ENCODE measurements at regions not wholly inside any gene's neighbourhood (a gene's known extent, or its start where the extent isn't known, plus 50 kb on each side); places are given as distances from the start of the nearest gene placed in this dataset.

DNA sequence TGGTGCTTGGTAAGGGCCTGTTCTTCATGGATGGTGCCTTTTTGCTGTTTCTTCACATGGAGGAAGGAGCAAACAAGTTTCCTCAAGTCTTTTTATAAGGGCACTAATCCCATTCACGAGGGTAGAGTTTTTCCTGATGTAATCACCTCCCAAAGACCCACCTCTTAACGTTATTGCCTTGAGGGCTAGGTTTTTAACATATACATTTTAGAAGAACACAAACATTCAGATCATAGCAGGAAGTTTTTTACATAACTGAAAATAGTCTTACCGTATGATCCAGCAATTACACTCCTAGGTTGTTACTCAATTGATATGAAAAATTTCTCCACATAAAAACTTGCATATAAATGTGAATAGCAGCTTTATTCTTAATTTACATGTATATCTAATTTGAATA, 976.3 kb downstream of the DSC3 start:
- ATAC-seq, result no peak
- Histone ChIP-seq H3K27ac (ENCODE audit: low read depth, low read length) (no peak overlapping the region), H3K4me3 (ENCODE audit: low read length) (no peak overlapping the region), H3K9me3 (ENCODE audit: control insufficient read depth in 2 of 3, low read length in 3 of 3) (peaks cover 0 to 4% (median 0%) of the 10 kb centered on the region in 3 experiments), H3K36me3 (ENCODE audit: control insufficient read depth in 2 of 3, insufficient read depth in 3 of 3, low read length in 3 of 3) (no peaks in the 10 kb centered on the region), H3K4me1 (ENCODE audit: control insufficient read depth in 2 of 2, insufficient read depth in 2 of 2, low read length in 2 of 2) (no peaks in the 10 kb centered on the region), H3K27me3 (ENCODE audit: control insufficient read depth in 2 of 2, insufficient read depth in 2 of 2, low read length in 2 of 2) (no peaks in the 10 kb centered on the region)
- peaks cover 0 to 34% (median 9%) of the 10 kb centered on the region in 11 donors for H3K9me3 Mint-ChIP-seq
- POLR2A ChIA-PET, result no interaction called here
- no peaks in the 10 kb centered on the region for H3K27me3 Mint-ChIP-seq
- H3K4me3 Mint-ChIP-seq, result no peak overlapping the region
- intact Hi-C loops (cut with micrococcal nuclease), result no loop called here
- H3K27ac Mint-ChIP-seq, result no peak overlapping the region
- H3K4me1 Mint-ChIP-seq, result no peaks in the 10 kb centered on the region
- DNase-seq, result no peak
- peaks cover 0 to 3% (median 0%) of the 10 kb centered on the region in 5 donors for H3K36me3 Mint-ChIP-seq
- CTCF ChIA-PET, result no interaction called here

DNA sequence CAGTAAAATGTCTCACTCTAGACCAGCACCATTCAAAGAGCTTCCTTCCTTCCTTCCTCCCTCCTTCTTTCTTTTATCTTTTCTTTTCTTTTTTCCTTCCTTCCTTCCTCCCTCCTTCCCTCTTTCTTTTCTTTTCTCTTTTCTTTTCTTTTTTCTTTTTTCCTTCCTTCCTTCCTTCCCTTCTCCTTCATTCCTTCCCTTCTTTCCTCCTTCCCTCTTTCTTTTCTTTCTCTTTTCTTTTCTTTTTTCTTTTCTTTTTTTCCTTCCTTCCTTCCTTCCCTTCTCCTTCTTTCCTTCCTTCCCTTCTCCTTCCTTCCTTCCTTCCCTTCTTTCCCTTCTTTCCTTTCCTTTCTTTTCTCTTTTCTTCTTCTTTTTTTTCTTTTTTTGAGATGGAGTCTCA, 985.1 kb downstream of the DSC3 start:
- ChIA-PET POLR2A (no interaction called here), CTCF (no interaction called here)
- Mint-ChIP-seq H3K9me3 (peaks cover 2 to 23% (median 6%) of the 10 kb centered on the region in 11 donors), H3K4me1 (no peaks in the 10 kb centered on the region), H3K4me3 (no peak overlapping the region), H3K27ac (no peak overlapping the region), H3K36me3 (no peaks in the 10 kb centered on the region), H3K27me3 (no peaks in the 10 kb centered on the region)
- ATAC-seq, result no peak
- H3K4me1 ChIP-seq (ENCODE audit: control insufficient read depth in 2 of 2, insufficient read depth in 2 of 2, low read length in 2 of 2), result no peaks in the 10 kb centered on the region
- H3K4me3 ChIP-seq (ENCODE audit: low read length), result no peak overlapping the region
- intact Hi-C loops (cut with micrococcal nuclease), result no loop called here
- DNase-seq, result no peak
- no peak overlapping the region for H3K27ac ChIP-seq (ENCODE audit: low read depth, low read length)
- H3K27me3 ChIP-seq (ENCODE audit: control insufficient read depth in 2 of 2, insufficient read depth in 2 of 2, low read length in 2 of 2), result no peaks in the 10 kb centered on the region
- H3K36me3 ChIP-seq (ENCODE audit: control insufficient read depth in 2 of 3, insufficient read depth in 3 of 3, low read length in 3 of 3), result no peaks in the 10 kb centered on the region
- H3K9me3 ChIP-seq (ENCODE audit: control insufficient read depth in 2 of 3, low read length in 3 of 3), result no peaks in the 10 kb centered on the region

DNA sequence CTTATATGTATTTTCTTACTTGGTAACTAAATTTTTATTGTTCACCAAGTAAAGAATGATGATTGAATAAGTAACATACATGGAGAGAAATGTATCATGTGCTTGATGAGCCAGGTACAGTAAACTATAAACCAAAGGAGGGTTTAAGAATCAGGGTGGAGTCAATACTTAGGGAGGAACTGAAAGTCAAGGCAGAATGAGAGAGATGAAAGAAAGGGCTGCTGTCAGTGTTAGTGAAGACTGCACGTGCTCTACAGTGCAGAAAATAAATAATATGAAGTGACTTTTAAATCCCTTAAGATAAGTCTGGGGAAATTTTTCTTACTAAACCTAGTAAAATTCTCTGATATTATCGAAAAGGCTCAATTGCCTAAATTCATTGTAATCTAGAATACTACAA, 986.0 kb downstream of the DSC3 start:
- ChIA-PET POLR2A (no interaction called here), CTCF (no interaction called here)
- no peaks in the 10 kb centered on the region for H3K4me1 Mint-ChIP-seq
- Histone ChIP-seq H3K27me3 (ENCODE audit: control insufficient read depth in 2 of 2, insufficient read depth in 2 of 2, low read length in 2 of 2) (no peaks in the 10 kb centered on the region), H3K36me3 (ENCODE audit: control insufficient read depth in 2 of 3, insufficient read depth in 3 of 3, low read length in 3 of 3) (no peaks in the 10 kb centered on the region), H3K4me3 (ENCODE audit: low read length) (no peak overlapping the region), H3K9me3 (ENCODE audit: control insufficient read depth in 2 of 3, low read length in 3 of 3) (no peaks in the 10 kb centered on the region), H3K27ac (ENCODE audit: low read depth, low read length) (no peak overlapping the region), H3K4me1 (ENCODE audit: control insufficient read depth in 2 of 2, insufficient read depth in 2 of 2, low read length in 2 of 2) (no peaks in the 10 kb centered on the region)
- H3K36me3 Mint-ChIP-seq, result no peaks in the 10 kb centered on the region
- no peak for DNase-seq
- H3K9me3 Mint-ChIP-seq, result peaks cover 2 to 18% (median 5%) of the 10 kb centered on the region in 11 donors
- H3K27ac Mint-ChIP-seq, result no peak overlapping the region
- intact Hi-C loops (cut with micrococcal nuclease), result no loop called here
- no peak for ATAC-seq
- no peak overlapping the region for H3K4me3 Mint-ChIP-seq
- no peaks in the 10 kb centered on the region for H3K27me3 Mint-ChIP-seq

DNA sequence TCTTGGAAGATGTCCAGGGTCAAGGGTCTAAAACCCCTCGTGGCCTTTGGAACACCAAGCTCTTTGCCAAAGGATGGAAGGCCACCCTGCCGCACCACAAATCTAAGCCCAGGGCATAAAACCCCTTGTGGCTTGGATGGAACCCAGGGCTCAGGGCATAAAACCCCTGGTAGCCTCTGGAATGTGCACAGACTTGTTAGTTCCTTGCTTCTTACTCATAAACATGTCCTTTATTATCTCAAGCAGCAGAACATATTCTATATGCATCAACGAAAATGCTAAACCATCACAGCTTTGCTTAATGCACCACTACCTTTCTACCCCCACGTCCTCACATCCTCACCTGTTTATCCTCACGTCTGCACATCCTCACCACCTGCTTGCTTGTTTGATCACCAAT, 998.0 kb downstream of the DSC3 start:
- Mint-ChIP-seq H3K27me3 (no peaks in the 10 kb centered on the region), H3K4me3 (no peak overlapping the region), H3K9me3 (peaks cover 0 to 10% (median 4%) of the 10 kb centered on the region in 11 donors), H3K36me3 (no peaks in the 10 kb centered on the region), H3K27ac (no peak overlapping the region), H3K4me1 (no peaks in the 10 kb centered on the region)
- DNase-seq (no peak), ATAC-seq (no peak)
- Histone ChIP-seq H3K36me3 (ENCODE audit: control insufficient read depth in 2 of 3, insufficient read depth in 3 of 3, low read length in 3 of 3) (no peaks in the 10 kb centered on the region), H3K4me3 (ENCODE audit: low read length) (no peak overlapping the region), H3K9me3 (ENCODE audit: control insufficient read depth in 2 of 3, low read length in 3 of 3) (no peaks in the 10 kb centered on the region), H3K27me3 (ENCODE audit: control insufficient read depth in 2 of 2, insufficient read depth in 2 of 2, low read length in 2 of 2) (no peaks in the 10 kb centered on the region), H3K4me1 (ENCODE audit: control insufficient read depth in 2 of 2, insufficient read depth in 2 of 2, low read length in 2 of 2) (no peaks in the 10 kb centered on the region), H3K27ac (ENCODE audit: low read depth, low read length) (no peak overlapping the region)
- ChIA-PET CTCF (no interaction called here), POLR2A (no interaction called here)
- intact Hi-C loops (cut with micrococcal nuclease), result no loop called here

DNA sequence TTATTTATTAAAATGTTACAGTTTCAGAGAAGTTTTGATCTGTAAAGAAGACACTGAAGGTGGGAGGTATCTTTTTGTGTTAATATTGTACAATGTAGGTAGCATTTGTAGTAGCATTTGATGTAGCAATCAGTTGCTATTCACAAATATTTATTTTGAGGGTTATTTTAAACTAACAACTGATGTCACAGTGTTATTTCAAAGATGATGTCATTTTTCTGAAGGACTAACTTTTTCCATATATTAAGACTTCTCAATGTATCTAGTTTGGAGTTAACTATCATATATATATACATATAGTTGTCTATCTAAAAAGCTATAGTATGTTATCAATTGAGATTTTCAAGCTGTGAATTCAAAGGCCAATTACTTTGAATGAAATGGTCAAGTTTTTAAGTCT, 1003.3 kb downstream of the DSC3 start:
- no peak overlapping the region for H3K27ac Mint-ChIP-seq
- Histone ChIP-seq H3K27ac (ENCODE audit: low read depth, low read length) (no peak overlapping the region), H3K27me3 (ENCODE audit: control insufficient read depth in 2 of 2, insufficient read depth in 2 of 2, low read length in 2 of 2) (no peaks in the 10 kb centered on the region), H3K4me1 (ENCODE audit: control insufficient read depth in 2 of 2, insufficient read depth in 2 of 2, low read length in 2 of 2) (no peaks in the 10 kb centered on the region), H3K9me3 (ENCODE audit: control insufficient read depth in 2 of 3, low read length in 3 of 3) (peaks cover 0 to 7% (median 0%) of the 10 kb centered on the region in 3 experiments), H3K4me3 (ENCODE audit: low read length) (no peak overlapping the region), H3K36me3 (ENCODE audit: control insufficient read depth in 2 of 3, insufficient read depth in 3 of 3, low read length in 3 of 3) (no peaks in the 10 kb centered on the region)
- H3K36me3 Mint-ChIP-seq, result no peaks in the 10 kb centered on the region
- CTCF ChIA-PET, result no interaction called here
- POLR2A ChIA-PET, result no interaction called here
- H3K27me3 Mint-ChIP-seq, result no peaks in the 10 kb centered on the region
- H3K4me1 Mint-ChIP-seq, result no peaks in the 10 kb centered on the region
- ATAC-seq (no peak), DNase-seq (no peak)
- intact Hi-C loops (cut with micrococcal nuclease), result no loop called here
- H3K9me3 Mint-ChIP-seq, result peaks cover 0 to 22% (median 6%) of the 10 kb centered on the region in 11 donors
- no peak overlapping the region for H3K4me3 Mint-ChIP-seq

DNA sequence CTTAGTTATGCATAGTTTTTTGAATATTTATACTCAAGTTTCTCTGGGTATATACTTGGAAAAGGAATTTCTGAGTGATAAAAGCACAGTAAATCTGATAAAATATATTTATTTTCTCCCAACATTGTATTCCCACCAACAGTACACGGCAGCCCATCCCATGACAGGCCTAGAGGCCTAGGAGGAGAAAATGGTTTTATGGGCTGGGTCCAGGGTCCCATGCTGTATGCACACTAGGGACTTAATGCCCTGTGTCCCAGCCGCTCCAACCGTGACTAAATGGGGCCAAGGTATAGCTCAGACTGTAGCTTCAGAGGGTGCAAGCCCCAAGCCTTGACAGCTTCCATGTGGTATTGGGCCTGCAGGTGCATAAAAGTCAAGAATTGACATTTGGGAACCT, 1007.7 kb downstream of the DSC3 start:
- intact Hi-C loops (cut with micrococcal nuclease), result no loop called here
- no peak overlapping the region for H3K4me3 Mint-ChIP-seq
- no peak for DNase-seq
- Histone ChIP-seq H3K27ac (ENCODE audit: low read depth, low read length) (no peak overlapping the region), H3K36me3 (ENCODE audit: control insufficient read depth in 2 of 3, insufficient read depth in 3 of 3, low read length in 3 of 3) (no peaks in the 10 kb centered on the region), H3K9me3 (ENCODE audit: control insufficient read depth in 2 of 3, low read length in 3 of 3) (peaks cover 0 to 7% (median 0%) of the 10 kb centered on the region in 3 experiments), H3K4me1 (ENCODE audit: control insufficient read depth in 2 of 2, insufficient read depth in 2 of 2, low read length in 2 of 2) (no peaks in the 10 kb centered on the region), H3K4me3 (ENCODE audit: low read length) (no peak overlapping the region), H3K27me3 (ENCODE audit: control insufficient read depth in 2 of 2, insufficient read depth in 2 of 2, low read length in 2 of 2) (no peaks in the 10 kb centered on the region)
- no peaks in the 10 kb centered on the region for H3K27me3 Mint-ChIP-seq
- peaks cover 4 to 31% (median 10%) of the 10 kb centered on the region in 11 donors for H3K9me3 Mint-ChIP-seq
- H3K36me3 Mint-ChIP-seq, result no peaks in the 10 kb centered on the region
- H3K27ac Mint-ChIP-seq, result no peak overlapping the region
- POLR2A ChIA-PET, result no interaction called here
- CTCF ChIA-PET, result no interaction called here
- H3K4me1 Mint-ChIP-seq, result no peaks in the 10 kb centered on the region
- no peak for ATAC-seq

DNA sequence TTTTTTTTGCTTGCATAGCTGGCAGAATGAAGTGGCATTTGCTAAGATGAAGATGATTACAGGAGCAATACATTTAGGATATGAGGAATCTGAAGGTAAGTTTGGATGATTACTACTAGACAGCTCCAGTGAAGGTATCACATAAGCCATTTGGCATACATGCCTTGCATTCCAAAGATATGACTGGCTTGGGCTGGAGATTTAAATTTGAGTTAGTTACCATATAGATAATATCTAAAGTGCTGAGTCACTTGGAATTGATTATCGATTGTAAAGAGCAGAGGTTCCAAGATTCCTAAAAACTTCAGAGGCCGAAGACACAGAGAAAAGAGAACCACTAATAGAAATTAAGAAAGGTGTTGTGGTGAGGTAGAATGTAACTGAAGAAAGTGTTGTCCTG, 1026.4 kb downstream of the DSC3 start:
- peaks cover 0 to 36% (median 8%) of the 10 kb centered on the region in 11 donors for H3K9me3 Mint-ChIP-seq
- no peak for DNase-seq

More for the DNA sequence above, 1026.4 kb downstream of the DSC3 start:
- ChIA-PET POLR2A (no interaction called here), CTCF (no interaction called here)
- ATAC-seq, result no peak
- Mint-ChIP-seq H3K4me1 (no peaks in the 10 kb centered on the region), H3K27ac (no peak overlapping the region), H3K4me3 (no peak overlapping the region), H3K27me3 (no peaks in the 10 kb centered on the region), H3K36me3 (no peaks in the 10 kb centered on the region)
- intact Hi-C loops (cut with micrococcal nuclease), result no loop called here
- no peaks in the 10 kb centered on the region for H3K36me3 ChIP-seq (ENCODE audit: control insufficient read depth in 2 of 3, insufficient read depth in 3 of 3, low read length in 3 of 3)
- H3K27ac ChIP-seq (ENCODE audit: low read depth, low read length), result no peak overlapping the region
- no peak overlapping the region for H3K4me3 ChIP-seq (ENCODE audit: low read length)
- H3K4me1 ChIP-seq (ENCODE audit: control insufficient read depth in 2 of 2, insufficient read depth in 2 of 2, low read length in 2 of 2), result no peaks in the 10 kb centered on the region
- peaks cover 0 to 3% (median 0%) of the 10 kb centered on the region in 3 experiments for H3K9me3 ChIP-seq (ENCODE audit: control insufficient read depth in 2 of 3, low read length in 3 of 3)
- H3K27me3 ChIP-seq (ENCODE audit: control insufficient read depth in 2 of 2, insufficient read depth in 2 of 2, low read length in 2 of 2), result no peaks in the 10 kb centered on the region

Data from naive thymus-derived CD4-positive, alpha-beta T cell (primary cell).